ENCODE measurements at regions not wholly inside any gene's neighbourhood (a gene's known extent, or its start where the extent isn't known, plus 50 kb on each side); places are given as distances from the start of the nearest gene placed in this dataset.
"Not testable (repeated sequence)": the region's sequence is repeated elsewhere in the genome, so short reads cannot be mapped to it uniquely, and the experiment has no call there.

DNA sequence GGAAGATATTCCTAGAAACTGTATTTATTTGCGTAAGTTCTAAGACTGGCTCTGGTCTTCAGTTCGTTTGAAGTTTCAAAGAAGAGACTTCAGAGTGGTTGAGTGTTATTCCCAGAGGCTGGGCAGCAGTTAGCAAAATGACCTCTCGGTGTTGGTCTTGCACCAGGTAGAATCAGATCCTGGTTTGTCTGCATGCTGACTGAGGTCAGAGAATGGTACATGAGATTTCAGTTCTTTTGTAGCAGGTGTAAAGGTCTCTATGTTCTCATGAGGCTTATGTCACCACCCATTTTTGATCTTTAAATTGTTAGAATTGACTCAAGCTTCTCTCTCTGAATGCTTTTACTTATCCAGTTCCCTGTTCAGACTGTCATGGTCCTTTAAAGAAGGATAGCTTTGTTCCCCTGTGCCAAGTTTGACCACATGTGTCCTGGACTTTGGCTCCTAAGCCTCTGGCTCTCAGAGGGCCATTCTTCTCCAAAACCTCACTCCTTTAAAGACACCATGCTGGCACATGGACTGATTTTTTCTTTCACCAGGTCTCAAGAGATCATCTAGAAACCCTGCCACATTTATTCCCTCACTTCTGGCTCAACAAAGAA, 355.8 kb upstream of the BOD1L1 start:
- DNase-seq (ENCODE audit: low read depth) = peak; percentile 52

- peak; percentile 83 for DNase-seq (ENCODE audit: low read depth)
Observed at GRCh38 chr4:13984991-13985800, 357.7 kb upstream of the BOD1L1 start.

GRCh38 chr4:13985837-13986236, 358.3 kb upstream of the BOD1L1 start:
- peak; percentile 63 for DNase-seq (ENCODE audit: low read depth)

DNA sequence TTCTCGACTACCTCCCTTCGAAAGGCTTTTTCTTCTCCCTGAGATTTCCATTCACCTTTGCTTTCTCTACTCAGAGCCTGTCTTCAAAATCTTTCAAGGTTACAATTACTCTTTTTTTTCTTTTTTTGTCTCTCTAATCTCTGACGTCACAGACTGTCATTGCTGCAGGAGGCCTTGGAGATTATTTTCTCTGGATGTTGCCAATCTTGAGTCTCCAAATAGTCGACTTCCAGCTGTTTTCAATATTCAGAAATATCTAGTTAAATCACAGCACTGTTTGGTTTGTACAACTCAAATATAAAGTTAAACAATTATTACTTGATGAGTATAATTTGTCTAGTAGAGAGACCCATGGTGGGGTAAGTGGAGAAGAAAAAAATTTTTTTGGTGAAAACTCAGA, 359.0 kb upstream of the BOD1L1 start:
- DNase-seq (ENCODE audit: low read depth) = no peak

GRCh38 chr4:13988353-13989305, 361.1 kb upstream of the BOD1L1 start:
- peak; percentile 99 for DNase-seq (ENCODE audit: low read depth)

DNA sequence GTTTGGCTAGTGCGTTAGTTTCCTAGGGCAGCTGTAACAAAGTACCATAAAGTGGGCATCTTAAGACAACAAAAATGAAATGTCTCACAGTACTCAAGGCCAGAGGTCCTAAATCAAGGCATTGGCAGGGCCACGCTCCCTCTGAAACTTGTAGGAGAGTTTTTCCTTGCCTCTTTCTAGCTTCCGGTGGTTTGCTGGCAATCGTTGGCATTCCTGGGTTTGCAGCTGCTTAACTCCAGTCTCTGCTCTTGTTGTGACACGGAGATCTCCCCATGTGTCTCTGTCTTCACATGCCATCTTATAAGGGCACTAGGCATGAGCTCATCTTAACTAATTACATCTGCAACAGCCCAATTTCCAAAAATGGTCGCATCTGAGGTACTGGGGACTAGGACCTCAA, 362.0 kb upstream of the BOD1L1 start:
- DNase-seq (ENCODE audit: low read depth) = peak; percentile 98

- peak; percentile 70 for DNase-seq (ENCODE audit: low read depth)
Observed at GRCh38 chr4:13990596-13991589, 363.4 kb upstream of the BOD1L1 start.

DNA sequence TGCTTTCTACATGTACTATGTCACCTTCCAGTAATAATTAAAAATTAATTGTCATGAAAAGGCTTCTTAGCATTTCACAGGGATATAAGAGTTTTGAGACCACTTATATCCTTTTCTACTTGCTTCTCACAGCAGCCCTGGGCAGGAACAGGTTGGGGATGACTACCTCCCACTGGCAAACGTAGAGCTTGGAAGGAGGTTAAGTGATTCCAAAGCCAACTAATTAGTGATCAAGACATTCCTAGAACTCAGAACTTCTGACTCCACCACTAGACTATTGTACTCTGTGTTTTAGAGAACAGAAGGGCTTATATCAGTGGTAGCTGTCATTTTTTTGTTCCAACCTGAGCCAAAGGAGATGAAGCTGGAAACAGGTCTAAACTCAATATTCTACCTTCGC, 364.5 kb upstream of the BOD1L1 start:
- DNase-seq (ENCODE audit: low read depth) = no peak

- no peak for DNase-seq (ENCODE audit: low read depth)
Observed at GRCh38 chr4:13992975-13993520, 365.5 kb upstream of the BOD1L1 start.

DNA sequence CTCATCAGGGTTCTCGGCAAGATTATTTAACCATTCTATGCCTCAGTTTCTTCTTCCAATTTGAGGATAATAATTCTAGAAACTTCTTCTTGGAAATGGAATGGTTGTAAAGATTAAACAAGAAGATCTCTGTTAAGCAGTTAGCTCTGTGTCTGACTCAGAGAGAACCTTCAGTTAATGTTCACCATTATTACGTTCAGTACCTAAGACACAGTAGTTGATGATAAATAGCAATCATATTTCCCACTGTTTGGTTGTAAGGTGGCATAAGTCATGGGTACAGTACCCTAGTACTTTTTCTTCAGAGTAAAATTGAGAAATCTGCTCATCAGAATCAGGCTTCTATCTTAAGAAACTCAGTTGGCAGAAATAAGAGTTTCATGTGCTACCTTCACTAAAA, 366.5 kb upstream of the BOD1L1 start:
- no peak for DNase-seq (ENCODE audit: low read depth)

GRCh38 chr4:13998850-13999445, 371.4 kb upstream of the BOD1L1 start:
- DNase-seq (ENCODE audit: low read depth) = no peak

- DNase-seq (ENCODE audit: low read depth) = no peak
Observed at GRCh38 chr4:14000091-14000814, 372.7 kb upstream of the BOD1L1 start.

- not testable (repeated sequence) for DNase-seq (ENCODE audit: low read depth)
Observed at GRCh38 chr4:14002331-14002730, 374.8 kb upstream of the BOD1L1 start.

DNA sequence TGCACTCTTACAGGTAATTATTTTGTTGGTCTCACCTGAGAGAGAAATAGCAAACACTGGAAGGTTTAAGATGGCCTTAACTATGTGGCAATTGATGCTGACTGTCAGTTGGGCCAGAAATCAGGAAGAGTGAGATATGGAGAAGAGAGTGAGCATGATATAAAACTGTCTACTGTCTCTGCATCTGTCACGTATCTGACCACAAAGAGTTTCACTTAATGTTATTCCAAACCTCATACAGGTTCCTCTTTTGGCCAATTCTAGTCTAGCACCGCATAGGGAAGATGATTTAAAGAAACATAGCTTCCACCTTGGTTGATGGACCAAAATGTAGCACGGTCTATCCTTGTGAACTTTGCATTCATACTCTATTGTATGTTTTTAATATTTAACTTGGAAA, 381.0 kb upstream of the BOD1L1 start:
- DNase-seq (ENCODE audit: low read depth) = no peak

GRCh38 chr4:14018191-14018853, 390.8 kb upstream of the BOD1L1 start:
- DNase-seq (ENCODE audit: low read depth) = peak; percentile 81

DNA sequence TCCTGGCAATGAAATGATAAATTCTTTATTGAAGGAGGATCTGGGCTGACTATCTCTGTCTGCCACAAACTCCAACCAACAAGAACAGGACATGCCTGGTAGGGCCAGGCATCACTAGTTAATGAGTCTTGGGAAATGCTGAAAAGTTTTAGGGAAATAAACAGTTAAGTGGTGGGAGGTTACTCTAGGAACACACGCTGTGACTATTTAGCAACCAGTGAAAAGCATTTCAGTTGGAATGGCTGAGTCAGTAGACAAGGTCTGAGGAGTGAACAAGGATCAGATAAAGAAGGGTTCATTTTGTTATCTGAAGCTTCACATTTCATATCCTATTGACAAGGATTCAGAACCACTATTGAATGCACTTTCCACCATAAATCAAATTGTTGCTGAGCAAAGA, 394.9 kb upstream of the BOD1L1 start:
- no peak for DNase-seq (ENCODE audit: low read depth)

GRCh38 chr4:14023036-14023435, 395.5 kb upstream of the BOD1L1 start:
- DNase-seq (ENCODE audit: low read depth) = no peak

DNA sequence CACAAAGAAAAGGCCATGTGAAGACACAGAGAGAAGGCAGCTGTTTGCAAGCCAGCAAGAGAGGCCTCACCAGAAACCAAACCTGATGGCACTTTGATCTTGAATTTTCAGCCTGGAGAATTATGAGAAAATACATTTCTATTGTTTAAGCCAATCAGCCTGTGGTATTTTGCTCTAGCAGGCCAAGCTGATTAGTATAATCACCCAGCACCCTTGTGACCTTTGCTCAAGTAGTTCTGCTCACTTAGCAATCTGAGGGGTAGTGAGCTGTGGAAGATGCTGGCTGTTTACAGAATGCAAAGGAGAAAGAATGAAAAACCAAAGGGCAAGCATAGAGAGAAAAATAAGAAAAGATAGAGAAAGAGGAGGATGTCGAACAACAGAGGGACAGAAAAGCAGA, 396.4 kb upstream of the BOD1L1 start:
- no peak for DNase-seq (ENCODE audit: low read depth)

- no peak for DNase-seq (ENCODE audit: low read depth)
Observed at GRCh38 chr4:14025111-14025510, 397.6 kb upstream of the BOD1L1 start.
